MM.1S (cell line): ENCODE measurements at regions not wholly inside any gene's neighbourhood (a gene's known extent, or its start where the extent isn't known, plus 50 kb on each side); places are given as distances from the start of the nearest gene placed in this dataset.

Experiments used
- DNase-seq: peaks from one replicate; pipeline ENCODE4 v3.0.0-alpha.2; 2015
- H2AFZ ChIP-seq: fragments of 300-600 bp; sonication (generic); 2 replicates; pipeline ENCODE4 v1.6.0; 2016; ENCODE audit warnings: antibody characterized with exemption, low read length
- H3F3A ChIP-seq: fragments of 300-600 bp; sonication (generic); 2 replicates; pipeline ENCODE4 v1.6.1; 2016; ENCODE audit warnings: mild to moderate bottlenecking, antibody characterized with exemption, low read length, moderate library complexity, mixed read lengths; ENCODE audit not compliant: insufficient read depth
- H3K27ac ChIP-seq: fragments of 300-600 bp; sonication (generic); 2 replicates; pipeline ENCODE4 v1.5.1; 2016; ENCODE audit warnings: mild to moderate bottlenecking, low read length
- H3K27me3 ChIP-seq: fragments of 300-600 bp; sonication (generic); replicated peaks from 2 replicates; pipeline ENCODE4 v1.6.0; 2016; ENCODE audit warnings: low read length; ENCODE audit not compliant: insufficient read depth
- H3K36me3 ChIP-seq: fragments of 300-600 bp; sonication (generic); replicated peaks from 2 replicates; pipeline ENCODE4 v1.6.1; 2016; ENCODE audit warnings: mild to moderate bottlenecking, low read length, mixed read lengths; ENCODE audit not compliant: insufficient read depth
- H3K4me1 ChIP-seq: fragments of 300-600 bp; sonication (generic); 2 replicates; pipeline ENCODE4 v1.6.1; 2016; ENCODE audit warnings: low read length, mixed read lengths
- H3K4me2 ChIP-seq: fragments of 300-600 bp; sonication (generic); 2 replicates; pipeline ENCODE4 v1.6.0; 2016; ENCODE audit warnings: low read depth, low read length
- H3K4me3 ChIP-seq: fragments of 300-600 bp; sonication (generic); 2 replicates; pipeline ENCODE4 v1.5.1; 2016; ENCODE audit warnings: low read length, mixed read lengths
- H3K79me2 ChIP-seq: fragments of 300-600 bp; sonication (generic); 2 replicates; pipeline ENCODE4 v1.6.1; 2016; ENCODE audit warnings: mixed run types, low read length, mixed read lengths
- H3K9ac ChIP-seq: fragments of 300-600 bp; sonication (generic); 2 replicates; pipeline ENCODE4 v1.6.1; 2016; ENCODE audit warnings: low read length, mixed read lengths
- H3K9me2 ChIP-seq: fragments of 300-600 bp; sonication (generic); replicated peaks from 2 replicates; pipeline ENCODE4 v1.6.1; 2016; ENCODE audit warnings: mild to moderate bottlenecking, low read length, mixed read lengths; ENCODE audit not compliant: insufficient read depth
- H3K9me3 ChIP-seq: fragments of 300-600 bp; sonication (generic); replicated peaks from 2 replicates; pipeline ENCODE4 v1.6.1; 2016; ENCODE audit warnings: mild to moderate bottlenecking, low read length, mixed read lengths; ENCODE audit not compliant: insufficient read depth
- H4K20me1 ChIP-seq: fragments of 300-600 bp; sonication (generic); 2 replicates; pipeline ENCODE4 v1.6.1; 2016; ENCODE audit warnings: mild to moderate bottlenecking, low read length, moderate library complexity, mixed read lengths; ENCODE audit not compliant: insufficient read depth
- CTCF ChIP-seq: fragments of 300-600 bp; sonication (generic); IDR thresholded peaks from 2 replicates; pipeline ENCODE4 v1.5.1; 2016; ENCODE audit warnings: antibody characterized with exemption, low read length, mixed read lengths
- EZH2 ChIP-seq: fragments of 300-600 bp; sonication (generic); optimal IDR thresholded peaks from 2 replicates; pipeline ENCODE3; 2017; ENCODE audit warnings: low read depth, mild to moderate bottlenecking, antibody characterized with exemption, low read length, mixed read lengths
- EZH2phosphoT487 ChIP-seq: fragments of 300-600 bp; sonication (generic); IDR thresholded peaks from 2 replicates; pipeline ENCODE4 v1.6.1; 2018; ENCODE audit warnings: antibody characterized with exemption, low read length

GRCh38 chr21:21722731-21723130 lies 724.5 kb downstream of the NCAM2 start:
- Histone ChIP-seq H3K9ac (no peak overlapping the region), H3K4me3 (no peak overlapping the region), H3K36me3 (no peaks in the 10 kb centered on the region), H3K4me1 (no peaks in the 10 kb centered on the region), H2AFZ (no peak overlapping the region), H3K27me3 (no peaks in the 10 kb centered on the region), H3F3A (no peaks in the 10 kb centered on the region), H4K20me1 (no peaks in the 10 kb centered on the region), H3K4me2 (no peak overlapping the region), H3K79me2 (no peaks in the 10 kb centered on the region), H3K27ac (no peak overlapping the region), H3K9me2 (no peaks in the 10 kb centered on the region), H3K9me3 (no peaks in the 10 kb centered on the region; the same call in 1 of the 2 replicates)
- TF ChIP-seq EZH2: no peak
- DNase-seq: no peak

GRCh38 chr21:21730512-21730911 lies 732.3 kb downstream of the NCAM2 start:
- no peak overlapping the region for H3K27ac ChIP-seq
- no peaks in the 10 kb centered on the region for H3K27me3 ChIP-seq
- no peak overlapping the region for H3K4me3 ChIP-seq
- H3K9me2 ChIP-seq: no peaks in the 10 kb centered on the region
- TF ChIP-seq EZH2 (no peak), CTCF (no peak), EZH2phosphoT487 (no peak)
- DNase-seq: no peak
- H3K4me1 ChIP-seq: no peaks in the 10 kb centered on the region
- H3K4me2 ChIP-seq: no peak overlapping the region
- H4K20me1 ChIP-seq: no peaks in the 10 kb centered on the region
- H3K9me3 ChIP-seq: no peaks in the 10 kb centered on the region; the same call in 1 of the 2 replicates
- no peaks in the 10 kb centered on the region for H3F3A ChIP-seq
- no peak overlapping the region for H2AFZ ChIP-seq
- no peaks in the 10 kb centered on the region for H3K36me3 ChIP-seq
- no peaks in the 10 kb centered on the region for H3K79me2 ChIP-seq
- no peak overlapping the region for H3K9ac ChIP-seq

GRCh38 chr21:21731626-21732025 lies 733.4 kb downstream of the NCAM2 start:
- no peak overlapping the region for H2AFZ ChIP-seq
- no peaks in the 10 kb centered on the region for H3K79me2 ChIP-seq
- no peak overlapping the region for H3K4me3 ChIP-seq
- H3K4me1 ChIP-seq: no peaks in the 10 kb centered on the region
- H3K36me3 ChIP-seq: no peaks in the 10 kb centered on the region
- H3K9ac ChIP-seq: no peak overlapping the region
- H3K27ac ChIP-seq: no peak overlapping the region
- H3K9me3 ChIP-seq: no peaks in the 10 kb centered on the region; the same call in 1 of the 2 replicates
- no peak for TF ChIP-seq CTCF
- TF ChIP-seq EZH2phosphoT487: no peak
- no peak for TF ChIP-seq EZH2
- no peaks in the 10 kb centered on the region for H3F3A ChIP-seq
- H3K4me2 ChIP-seq: no peak overlapping the region
- H3K9me2 ChIP-seq: no peaks in the 10 kb centered on the region
- H4K20me1 ChIP-seq: no peaks in the 10 kb centered on the region
- no peak for DNase-seq
- no peaks in the 10 kb centered on the region for H3K27me3 ChIP-seq

- no peak for TF ChIP-seq CTCF
- TF ChIP-seq EZH2phosphoT487: no peak
- TF ChIP-seq EZH2: no peak
- Histone ChIP-seq H3K9me3 (no peaks in the 10 kb centered on the region), H3K79me2 (no peaks in the 10 kb centered on the region), H3K9ac (no peak overlapping the region), H3K27me3 (no peaks in the 10 kb centered on the region), H3K4me1 (no peaks in the 10 kb centered on the region), H3K4me2 (no peak overlapping the region), H3K27ac (no peak overlapping the region), H3K4me3 (no peak overlapping the region), H3K9me2 (no peaks in the 10 kb centered on the region), H2AFZ (no peak overlapping the region), H3K36me3 (no peaks in the 10 kb centered on the region), H4K20me1 (no peaks in the 10 kb centered on the region), H3F3A (no peaks in the 10 kb centered on the region)
- DNase-seq: no peak
Observed at GRCh38 chr21:21734088-21734487, 735.9 kb downstream of the NCAM2 start.
